Activated CD4-positive, alpha-beta T cell treated with anti-CD3 and anti-CD28 coated beads, Interleukin-2, amount 10 ng/mL, durations not matched to agents 7 days and 5 days (primary cell): ENCODE measurements at regions not wholly inside any gene's neighbourhood (a gene's known extent, or its start where the extent isn't known, plus 50 kb on each side); places are given as distances from the start of the nearest gene placed in this dataset.
"Not testable (repeated sequence)": the region's sequence is repeated elsewhere in the genome, so short reads cannot be mapped to it uniquely, and the experiment has no call there.

Source experiments
- CTCF ChIA-PET: fragments of 350-600 bp; sonication (Branson Sonifier 250); formaldehyde crosslinking; loops from one replicate; lab custom pipeline; 2021; ENCODE audit warnings: antibody characterized with exemption; lab: Charles Lee
- POLR2A ChIA-PET: fragments of 350-600 bp; sonication (Branson Sonifier 250); formaldehyde crosslinking; loops from one replicate; lab custom pipeline; 2021; ENCODE audit warnings: antibody characterized with exemption; lab: Charles Lee
- DNase-seq: peaks from one replicate; pipeline ENCODE4 v3.0.0-alpha.2; 2020
- H3K27ac Mint-ChIP-seq: one replicate; pipeline ENCODE4 v1.8.0; 2021; ENCODE audit warnings: mild to moderate bottlenecking, moderate library complexity, mixed read lengths
- H3K27me3 Mint-ChIP-seq: one replicate; pipeline ENCODE4 v1.8.0; 2021; ENCODE audit warnings: mixed read lengths
- H3K36me3 Mint-ChIP-seq: one replicate; pipeline ENCODE4 v1.8.0; 2021; ENCODE audit warnings: low read depth, mixed read lengths
- H3K4me1 Mint-ChIP-seq: one replicate; pipeline ENCODE4 v1.8.0; 2021; ENCODE audit warnings: mixed read lengths
- H3K4me3 Mint-ChIP-seq: one replicate; pipeline ENCODE4 v1.8.0; 2021; ENCODE audit warnings: mild to moderate bottlenecking, moderate library complexity, mixed read lengths
- H3K9me3 Mint-ChIP-seq: one replicate; pipeline ENCODE4 v1.8.0; 2021; ENCODE audit warnings: mixed read lengths

- no peaks in the 10 kb centered on the region for H3K4me1 Mint-ChIP-seq
- H3K27me3 Mint-ChIP-seq, result no peaks in the 10 kb centered on the region
- no peak overlapping the region for H3K4me3 Mint-ChIP-seq
- H3K36me3 Mint-ChIP-seq, result no peaks in the 10 kb centered on the region
- CTCF ChIA-PET, result interaction anchor here (0.6 kb wide), 1 partner anchor 313 kb away, joined by 8 read pairs; no protein-coding TSS in a partner anchor
- DNase-seq, result no peak
- POLR2A ChIA-PET, result no interaction called here
- H3K9me3 Mint-ChIP-seq, result peaks cover 12% of the 10 kb centered on the region
- H3K27ac Mint-ChIP-seq, result no peak overlapping the region
Observed at GRCh38 chr19:28061111-28061510, 1151.8 kb downstream of the UQCRFS1 start.

- CTCF ChIA-PET, H3K4me1 Mint-ChIP-seq, H3K27me3 Mint-ChIP-seq, H3K27ac Mint-ChIP-seq, DNase-seq, H3K4me3 Mint-ChIP-seq, H3K36me3 Mint-ChIP-seq, POLR2A ChIA-PET: not testable (repeated sequence)
- H3K9me3 Mint-ChIP-seq, result peaks cover 25% of the 10 kb centered on the region
Observed at GRCh38 chr19:28057026-28057425, 1155.9 kb downstream of the UQCRFS1 start.

- Mint-ChIP-seq H3K27me3 (no peaks in the 10 kb centered on the region), H3K36me3 (no peaks in the 10 kb centered on the region), H3K4me1 (no peaks in the 10 kb centered on the region), H3K27ac (no peak overlapping the region), H3K9me3 (peaks cover 22% of the 10 kb centered on the region), H3K4me3 (no peak overlapping the region)
- POLR2A ChIA-PET, result no interaction called here
- CTCF ChIA-PET, result no interaction called here
- no peak for DNase-seq
Observed at GRCh38 chr19:28051047-28051446, 1161.9 kb downstream of the UQCRFS1 start.

- no peaks in the 10 kb centered on the region for H3K27me3 Mint-ChIP-seq
- ChIA-PET POLR2A (no interaction called here), CTCF (interaction anchor here (1.1 kb wide), 1 partner anchor 13 kb away, joined by 3 read pairs; no protein-coding TSS in a partner anchor)
- peaks cover 19% of the 10 kb centered on the region for H3K9me3 Mint-ChIP-seq
- no peak for DNase-seq
- no peaks in the 10 kb centered on the region for H3K36me3 Mint-ChIP-seq
- H3K4me1 Mint-ChIP-seq, result no peaks in the 10 kb centered on the region
- H3K4me3 Mint-ChIP-seq, result no peak overlapping the region
- no peak overlapping the region for H3K27ac Mint-ChIP-seq
Observed at GRCh38 chr19:28049875-28050274, 1163.1 kb downstream of the UQCRFS1 start.

GRCh38 chr19:28046932-28047331 is 1166.0 kb downstream of the UQCRFS1 start:
- H3K27me3 Mint-ChIP-seq, result no peaks in the 10 kb centered on the region
- ChIA-PET CTCF (no interaction called here), POLR2A (no interaction called here)
- no peaks in the 10 kb centered on the region for H3K4me1 Mint-ChIP-seq
- peaks cover 9% of the 10 kb centered on the region for H3K9me3 Mint-ChIP-seq
- H3K27ac Mint-ChIP-seq, result no peak overlapping the region
- H3K4me3 Mint-ChIP-seq, result no peak overlapping the region
- H3K36me3 Mint-ChIP-seq, result no peaks in the 10 kb centered on the region
- no peak for DNase-seq

- no peak for DNase-seq
- Mint-ChIP-seq H3K27me3 (no peaks in the 10 kb centered on the region), H3K27ac (no peak overlapping the region), H3K4me3 (no peak overlapping the region), H3K4me1 (no peaks in the 10 kb centered on the region), H3K9me3 (peaks cover 3% of the 10 kb centered on the region), H3K36me3 (no peaks in the 10 kb centered on the region)
- ChIA-PET POLR2A (no interaction called here), CTCF (no interaction called here)
Observed at GRCh38 chr19:28045621-28046020, 1167.3 kb downstream of the UQCRFS1 start.

GRCh38 chr19:28044477-28044876 is 1168.5 kb downstream of the UQCRFS1 start:
- Mint-ChIP-seq H3K27ac (no peak overlapping the region), H3K36me3 (no peaks in the 10 kb centered on the region), H3K4me3 (no peak overlapping the region), H3K27me3 (no peaks in the 10 kb centered on the region), H3K4me1 (no peaks in the 10 kb centered on the region), H3K9me3 (peaks cover 3% of the 10 kb centered on the region)
- POLR2A ChIA-PET, result no interaction called here
- CTCF ChIA-PET, result no interaction called here
- no peak for DNase-seq

- DNase-seq, result no peak
- no peaks in the 10 kb centered on the region for H3K27me3 Mint-ChIP-seq
- peaks cover 3% of the 10 kb centered on the region for H3K9me3 Mint-ChIP-seq
- ChIA-PET CTCF (no interaction called here), POLR2A (no interaction called here)
- no peak overlapping the region for H3K4me3 Mint-ChIP-seq
- no peaks in the 10 kb centered on the region for H3K36me3 Mint-ChIP-seq
- H3K4me1 Mint-ChIP-seq, result no peaks in the 10 kb centered on the region
- no peak overlapping the region for H3K27ac Mint-ChIP-seq
Observed at GRCh38 chr19:28042516-28042915, 1170.4 kb downstream of the UQCRFS1 start.

- Mint-ChIP-seq H3K27ac (no peak overlapping the region), H3K4me3 (no peak overlapping the region), H3K27me3 (no peaks in the 10 kb centered on the region), H3K9me3 (no peaks in the 10 kb centered on the region), H3K36me3 (no peaks in the 10 kb centered on the region), H3K4me1 (no peaks in the 10 kb centered on the region)
- DNase-seq, result no peak
- ChIA-PET CTCF (no interaction called here), POLR2A (no interaction called here)
Observed at GRCh38 chr19:28039677-28040381, 1173.1 kb downstream of the UQCRFS1 start.

GRCh38 chr19:28037186-28037585 is 1175.8 kb downstream of the UQCRFS1 start:
- Mint-ChIP-seq H3K4me3 (no peak overlapping the region), H3K9me3 (peaks cover 2% of the 10 kb centered on the region), H3K27ac (no peak overlapping the region), H3K27me3 (no peaks in the 10 kb centered on the region), H3K36me3 (no peaks in the 10 kb centered on the region), H3K4me1 (no peaks in the 10 kb centered on the region)
- ChIA-PET CTCF (no interaction called here), POLR2A (no interaction called here)
- no peak for DNase-seq

- DNase-seq, result no peak
- Mint-ChIP-seq H3K4me1 (no peaks in the 10 kb centered on the region), H3K4me3 (no peak overlapping the region), H3K27me3 (no peaks in the 10 kb centered on the region), H3K9me3 (peaks cover 5% of the 10 kb centered on the region), H3K27ac (no peak overlapping the region), H3K36me3 (no peaks in the 10 kb centered on the region)
- ChIA-PET POLR2A (no interaction called here), CTCF (no interaction called here)
Observed at GRCh38 chr19:28036486-28036885, 1176.5 kb downstream of the UQCRFS1 start.

- Mint-ChIP-seq H3K36me3 (no peaks in the 10 kb centered on the region), H3K27ac (no peak overlapping the region), H3K4me3 (no peak overlapping the region), H3K9me3 (peaks cover 5% of the 10 kb centered on the region), H3K27me3 (no peaks in the 10 kb centered on the region), H3K4me1 (no peaks in the 10 kb centered on the region)
- DNase-seq, result no peak
- ChIA-PET POLR2A (no interaction called here), CTCF (no interaction called here)
Observed at GRCh38 chr19:28034936-28035335, 1178.0 kb downstream of the UQCRFS1 start.

- DNase-seq, result no peak
- POLR2A ChIA-PET, result no interaction called here
- Mint-ChIP-seq H3K4me3 (no peak overlapping the region), H3K27ac (no peak overlapping the region), H3K4me1 (no peaks in the 10 kb centered on the region), H3K27me3 (no peaks in the 10 kb centered on the region), H3K36me3 (no peaks in the 10 kb centered on the region), H3K9me3 (peaks cover 5% of the 10 kb centered on the region)
- CTCF ChIA-PET, result no interaction called here
Observed at GRCh38 chr19:28028881-28029444, 1184.0 kb downstream of the UQCRFS1 start.

- CTCF ChIA-PET, result no interaction called here
- H3K27me3 Mint-ChIP-seq, result no peaks in the 10 kb centered on the region
- no peak for DNase-seq
- no peaks in the 10 kb centered on the region for H3K4me1 Mint-ChIP-seq
- H3K9me3 Mint-ChIP-seq, result peaks cover 2% of the 10 kb centered on the region
- H3K4me3 Mint-ChIP-seq, result no peak overlapping the region
- H3K36me3 Mint-ChIP-seq, result no peaks in the 10 kb centered on the region
- H3K27ac Mint-ChIP-seq, result no peak overlapping the region
- POLR2A ChIA-PET, result no interaction called here
Observed at GRCh38 chr19:28027116-28027515, 1185.8 kb downstream of the UQCRFS1 start.
